ENCODE measurements at regions not wholly inside any gene's neighbourhood (a gene's known extent, or its start where the extent isn't known, plus 50 kb on each side); places are given as distances from the start of the nearest gene placed in this dataset.

GRCh38 chr16:47965439-47965838 lies 190.4 kb downstream of the ABCC12 start:
- TF ChIP-seq CTCF (conservative IDR thresholded peaks at IDR 0.05 in 1 of 2, IDR thresholded peaks at IDR 0.05 in 1 of 2; ENCODE audit: low read depth in 1 of 2, low read length in 2 of 2) (no peak), EZH2 (IDR thresholded peaks at IDR 0.05; ENCODE audit: low read length, missing control alignments) (no peak)

Measured in fibroblast of lung (primary cell).